ENCODE measurements at regions not wholly inside any gene's neighbourhood (a gene's known extent, or its start where the extent isn't known, plus 50 kb on each side); places are given as distances from the start of the nearest gene placed in this dataset.

GRCh38 chr3:30195352-30195751 lies 411.0 kb upstream of the TGFBR2 start:
- no CpG with 5 or more reads among the region's 2 CpGs for WGBS (ENCODE audit: extremely low coverage, insufficient coverage, low lambda C conversion rate)
- no peak overlapping the region for H2AK5ac ChIP-seq (ENCODE audit: low read length)
- H3K4me1 ChIP-seq (ENCODE audit: control insufficient read depth, low read depth, low read length), result no peaks in the 10 kb centered on the region
- no peak overlapping the region for H3K23ac ChIP-seq (ENCODE audit: low read length)
- H3K36me3 ChIP-seq (ENCODE audit: control insufficient read depth, insufficient read depth, low read length), result no peaks in the 10 kb centered on the region
- H3K4me3 ChIP-seq (ENCODE audit: low read length), result no peak overlapping the region
- H4K8ac ChIP-seq (ENCODE audit: low read depth, low read length), result no peak overlapping the region
- DNase-seq, result no peak
- no peaks in the 10 kb centered on the region for H3K27me3 ChIP-seq (ENCODE audit: insufficient read depth, low read length, poor library complexity)
- H3K79me1 ChIP-seq (ENCODE audit: low read length), result no peaks in the 10 kb centered on the region
- H4K5ac ChIP-seq (ENCODE audit: low read length), result no peak overlapping the region
- no peak overlapping the region for H2BK5ac ChIP-seq (ENCODE audit: low read length)
- H3K27ac ChIP-seq (ENCODE audit: low read depth, low read length), result no peak overlapping the region
- H2BK120ac ChIP-seq (ENCODE audit: low read depth, low read length), result no peak overlapping the region
- no peak overlapping the region for H3K4me2 ChIP-seq (ENCODE audit: low read length)
- H3K18ac ChIP-seq (ENCODE audit: low read length), result no peak overlapping the region
- H3K56ac ChIP-seq (ENCODE audit: low read length), result no peak overlapping the region
- no peak overlapping the region for H3K9ac ChIP-seq (ENCODE audit: low read length)
- H3K79me2 ChIP-seq (ENCODE audit: control insufficient read depth, insufficient read depth, low read length), result no peaks in the 10 kb centered on the region
- peak overlapping the region; percentile 19 for H2BK15ac ChIP-seq (replicated peaks; ENCODE audit: low read depth)
- no peak overlapping the region for H3K4ac ChIP-seq (ENCODE audit: low read depth, low read length)

GRCh38 chr3:30198162-30198561 lies 408.2 kb upstream of the TGFBR2 start:
- Histone ChIP-seq H3K4ac (ENCODE audit: low read depth, low read length) (no peak overlapping the region), H3K4me2 (ENCODE audit: low read length) (no peak overlapping the region), H4K8ac (ENCODE audit: low read depth, low read length) (no peak overlapping the region), H3K27ac (ENCODE audit: low read depth, low read length) (no peak overlapping the region), H4K5ac (ENCODE audit: low read length) (no peak overlapping the region), H3K23ac (ENCODE audit: low read length) (no peak overlapping the region), H3K79me2 (ENCODE audit: control insufficient read depth, insufficient read depth, low read length) (no peaks in the 10 kb centered on the region), H2BK5ac (ENCODE audit: low read length) (no peak overlapping the region), H3K79me1 (ENCODE audit: low read length) (no peaks in the 10 kb centered on the region), H2BK120ac (ENCODE audit: low read depth, low read length) (peak overlapping the region; percentile 38), H3K4me1 (ENCODE audit: control insufficient read depth, low read depth, low read length) (no peaks in the 10 kb centered on the region), H2AK5ac (ENCODE audit: low read length) (no peak overlapping the region), H3K27me3 (ENCODE audit: insufficient read depth, low read length, poor library complexity) (no peaks in the 10 kb centered on the region), H2BK15ac (replicated peaks; ENCODE audit: low read depth) (peak overlapping the region; percentile 11), H3K18ac (ENCODE audit: low read length) (no peak overlapping the region), H3K4me3 (ENCODE audit: low read length) (no peak overlapping the region), H3K36me3 (ENCODE audit: control insufficient read depth, insufficient read depth, low read length) (no peaks in the 10 kb centered on the region), H3K56ac (ENCODE audit: low read length) (no peak overlapping the region), H3K9ac (ENCODE audit: low read length) (no peak overlapping the region)
- no peak for DNase-seq

- Histone ChIP-seq H4K5ac (ENCODE audit: low read length) (no peak overlapping the region), H3K56ac (ENCODE audit: low read length) (no peak overlapping the region), H2BK120ac (ENCODE audit: low read depth, low read length) (no peak overlapping the region), H3K4ac (ENCODE audit: low read depth, low read length) (no peak overlapping the region), H2BK5ac (ENCODE audit: low read length) (no peak overlapping the region), H3K79me1 (ENCODE audit: low read length) (no peaks in the 10 kb centered on the region), H3K18ac (ENCODE audit: low read length) (no peak overlapping the region), H3K4me2 (ENCODE audit: low read length) (no peak overlapping the region), H3K79me2 (ENCODE audit: control insufficient read depth, insufficient read depth, low read length) (no peaks in the 10 kb centered on the region), H3K27me3 (ENCODE audit: insufficient read depth, low read length, poor library complexity) (no peaks in the 10 kb centered on the region), H3K9ac (ENCODE audit: low read length) (no peak overlapping the region), H3K4me1 (ENCODE audit: control insufficient read depth, low read depth, low read length) (no peaks in the 10 kb centered on the region), H3K4me3 (ENCODE audit: low read length) (no peak overlapping the region), H2BK15ac (replicated peaks; ENCODE audit: low read depth) (no peak overlapping the region), H3K27ac (ENCODE audit: low read depth, low read length) (no peak overlapping the region), H3K23ac (ENCODE audit: low read length) (no peak overlapping the region), H2AK5ac (ENCODE audit: low read length) (no peak overlapping the region), H3K36me3 (ENCODE audit: control insufficient read depth, insufficient read depth, low read length) (no peaks in the 10 kb centered on the region), H4K8ac (ENCODE audit: low read depth, low read length) (no peak overlapping the region)
- no CpG with 5 or more reads among the region's 6 CpGs for WGBS (ENCODE audit: extremely low coverage, insufficient coverage, low lambda C conversion rate)
- peak; percentile 54 for DNase-seq
Observed at GRCh38 chr3:30199096-30199759, 407.2 kb upstream of the TGFBR2 start.

GRCh38 chr3:30199855-30200254 lies 406.5 kb upstream of the TGFBR2 start:
- H3K23ac ChIP-seq (ENCODE audit: low read length), result no peak overlapping the region
- H2BK15ac ChIP-seq (replicated peaks; ENCODE audit: low read depth), result no peak overlapping the region
- no peak overlapping the region for H3K4ac ChIP-seq (ENCODE audit: low read depth, low read length)
- no peak overlapping the region for H3K18ac ChIP-seq (ENCODE audit: low read length)
- H4K8ac ChIP-seq (ENCODE audit: low read depth, low read length), result no peak overlapping the region
- no peak overlapping the region for H2BK120ac ChIP-seq (ENCODE audit: low read depth, low read length)
- H3K27ac ChIP-seq (ENCODE audit: low read depth, low read length), result no peak overlapping the region
- no peak overlapping the region for H3K56ac ChIP-seq (ENCODE audit: low read length)
- no peak for DNase-seq
- no peaks in the 10 kb centered on the region for H3K79me2 ChIP-seq (ENCODE audit: control insufficient read depth, insufficient read depth, low read length)
- no peak overlapping the region for H2BK5ac ChIP-seq (ENCODE audit: low read length)
- no peaks in the 10 kb centered on the region for H3K36me3 ChIP-seq (ENCODE audit: control insufficient read depth, insufficient read depth, low read length)
- no CpG with 5 or more reads among the region's 3 CpGs for WGBS (ENCODE audit: extremely low coverage, insufficient coverage, low lambda C conversion rate)
- H4K5ac ChIP-seq (ENCODE audit: low read length), result no peak overlapping the region
- H3K4me2 ChIP-seq (ENCODE audit: low read length), result no peak overlapping the region
- no peaks in the 10 kb centered on the region for H3K79me1 ChIP-seq (ENCODE audit: low read length)
- no peak overlapping the region for H2AK5ac ChIP-seq (ENCODE audit: low read length)
- H3K9ac ChIP-seq (ENCODE audit: low read length), result no peak overlapping the region
- H3K4me1 ChIP-seq (ENCODE audit: control insufficient read depth, low read depth, low read length), result no peaks in the 10 kb centered on the region
- H3K27me3 ChIP-seq (ENCODE audit: insufficient read depth, low read length, poor library complexity), result no peaks in the 10 kb centered on the region
- no peak overlapping the region for H3K4me3 ChIP-seq (ENCODE audit: low read length)

- H3K23ac ChIP-seq (ENCODE audit: low read length), result no peak overlapping the region
Observed at GRCh38 chr3:30201715-30202114, 404.7 kb upstream of the TGFBR2 start.

GRCh38 chr3:30203301-30203700 lies 403.1 kb upstream of the TGFBR2 start:
- Histone ChIP-seq H3K18ac (ENCODE audit: low read length) (no peak overlapping the region), H3K4me3 (ENCODE audit: low read length) (no peak overlapping the region), H3K79me2 (ENCODE audit: control insufficient read depth, insufficient read depth, low read length) (no peaks in the 10 kb centered on the region), H3K27me3 (ENCODE audit: insufficient read depth, low read length, poor library complexity) (no peaks in the 10 kb centered on the region), H3K23ac (ENCODE audit: low read length) (no peak overlapping the region), H2BK120ac (ENCODE audit: low read depth, low read length) (no peak overlapping the region), H3K27ac (ENCODE audit: low read depth, low read length) (no peak overlapping the region), H3K9ac (ENCODE audit: low read length) (no peak overlapping the region), H3K56ac (ENCODE audit: low read length) (no peak overlapping the region), H4K5ac (ENCODE audit: low read length) (no peak overlapping the region), H3K4me2 (ENCODE audit: low read length) (no peak overlapping the region), H3K36me3 (ENCODE audit: control insufficient read depth, insufficient read depth, low read length) (no peaks in the 10 kb centered on the region), H3K4me1 (ENCODE audit: control insufficient read depth, low read depth, low read length) (no peaks in the 10 kb centered on the region), H2BK5ac (ENCODE audit: low read length) (no peak overlapping the region), H2BK15ac (replicated peaks; ENCODE audit: low read depth) (no peak overlapping the region), H3K79me1 (ENCODE audit: low read length) (no peaks in the 10 kb centered on the region), H2AK5ac (ENCODE audit: low read length) (no peak overlapping the region), H3K4ac (ENCODE audit: low read depth, low read length) (no peak overlapping the region), H4K8ac (ENCODE audit: low read depth, low read length) (no peak overlapping the region)
- WGBS (ENCODE audit: extremely low coverage, insufficient coverage, low lambda C conversion rate), result no CpG with 5 or more reads among the region's 2 CpGs
- no peak for DNase-seq

More at GRCh38 chr3:30201715-30202114, 404.7 kb upstream of the TGFBR2 start:
- H3K4me2 ChIP-seq (ENCODE audit: low read length), result no peak overlapping the region
- no peaks in the 10 kb centered on the region for H3K79me1 ChIP-seq (ENCODE audit: low read length)
- H3K27ac ChIP-seq (ENCODE audit: low read depth, low read length), result no peak overlapping the region
- no peak overlapping the region for H2BK5ac ChIP-seq (ENCODE audit: low read length)
- no peak overlapping the region for H2BK120ac ChIP-seq (ENCODE audit: low read depth, low read length)
- H2AK5ac ChIP-seq (ENCODE audit: low read length), result no peak overlapping the region
- no peak overlapping the region for H3K9ac ChIP-seq (ENCODE audit: low read length)
- H3K4me1 ChIP-seq (ENCODE audit: control insufficient read depth, low read depth, low read length), result no peaks in the 10 kb centered on the region
- H2BK15ac ChIP-seq (replicated peaks; ENCODE audit: low read depth), result no peak overlapping the region
- DNase-seq, result no peak
- no peaks in the 10 kb centered on the region for H3K36me3 ChIP-seq (ENCODE audit: control insufficient read depth, insufficient read depth, low read length)
- no peak overlapping the region for H3K4me3 ChIP-seq (ENCODE audit: low read length)
- no peak overlapping the region for H3K4ac ChIP-seq (ENCODE audit: low read depth, low read length)
- H3K18ac ChIP-seq (ENCODE audit: low read length), result no peak overlapping the region
- H4K8ac ChIP-seq (ENCODE audit: low read depth, low read length), result no peak overlapping the region
- no peak overlapping the region for H4K5ac ChIP-seq (ENCODE audit: low read length)
- H3K27me3 ChIP-seq (ENCODE audit: insufficient read depth, low read length, poor library complexity), result no peaks in the 10 kb centered on the region
- no peaks in the 10 kb centered on the region for H3K79me2 ChIP-seq (ENCODE audit: control insufficient read depth, insufficient read depth, low read length)
- no peak overlapping the region for H3K56ac ChIP-seq (ENCODE audit: low read length)

All from mesendoderm (in vitro differentiated cells).